ENCODE measurements at regions not wholly inside any gene's neighbourhood (a gene's known extent, or its start where the extent isn't known, plus 50 kb on each side); places are given as distances from the start of the nearest gene placed in this dataset.

DNA sequence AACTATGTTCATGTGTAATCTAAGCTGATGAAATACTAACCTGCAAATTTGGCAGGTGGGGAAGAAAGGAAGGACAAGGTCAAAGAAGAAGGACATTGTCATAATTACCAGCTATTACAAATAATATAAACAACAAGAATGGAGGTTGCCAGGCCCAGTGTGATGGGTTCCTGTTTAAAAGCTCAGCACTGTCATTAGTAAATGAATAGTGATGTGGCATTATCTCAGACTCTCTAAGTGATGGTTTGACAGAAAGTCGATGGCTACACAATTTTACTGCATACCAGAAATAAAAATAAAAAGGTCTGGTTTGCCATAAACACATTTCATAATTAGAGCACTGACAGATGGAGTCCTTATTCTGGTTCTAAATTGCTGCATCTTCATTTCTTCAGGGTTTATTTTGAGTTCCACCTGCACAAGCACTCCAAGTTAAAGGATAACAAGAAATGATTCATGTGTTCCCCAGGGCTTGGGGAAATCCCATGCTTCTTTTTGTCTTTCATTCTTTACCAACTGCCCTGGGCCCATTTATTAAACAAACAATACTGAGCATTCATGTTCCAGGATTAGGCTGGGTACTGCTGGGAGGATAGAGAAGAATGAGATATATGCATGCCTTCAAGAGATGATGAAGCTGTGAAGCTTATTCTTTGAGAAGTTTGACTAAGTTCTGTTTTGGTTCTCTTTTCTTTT, 367.8 kb upstream of the RASGEF1B start:
- 72% methylated on average over 1 of the region's 1 CpG for WGBS
- Histone ChIP-seq H3K27ac (ENCODE audit: low read length) (no peak overlapping the region), H3K4me1 (ENCODE audit: control insufficient read depth, insufficient read depth, low read length) (no peaks in the 10 kb centered on the region), H3K9me3 (ENCODE audit: control insufficient read depth, low read length) (no peaks in the 10 kb centered on the region), H3K27me3 (ENCODE audit: control insufficient read depth, insufficient read depth) (no peaks in the 10 kb centered on the region), H3K4me3 (ENCODE audit: low read length) (no peak overlapping the region)
- intact Hi-C loops (cut with DNase I) = loop anchor here in 2 of 4 donors (5.0 to 10.0 kb wide), 2 partner anchors 372 to 435 kb away; no protein-coding TSS in a partner anchor
- no peak for DNase-seq
- no peak for ATAC-seq

DNA sequence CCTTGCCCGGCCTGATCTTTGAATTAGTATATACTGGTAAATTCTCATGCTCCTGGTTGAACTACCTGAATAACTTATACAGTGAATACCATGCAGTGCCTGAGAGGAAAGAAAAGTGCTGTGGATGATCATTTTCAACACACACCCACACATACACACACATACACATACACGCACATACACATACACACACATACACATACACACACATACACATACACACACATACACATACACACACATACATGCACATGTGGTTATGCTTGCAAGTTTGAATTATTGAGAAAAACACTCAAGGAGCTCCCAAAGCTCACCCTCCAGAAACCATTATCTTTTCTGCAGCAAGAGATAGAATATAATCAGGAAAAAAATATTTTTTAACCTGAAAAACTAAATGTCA, 366.9 kb upstream of the RASGEF1B start:
- H3K9me3 ChIP-seq (ENCODE audit: control insufficient read depth, low read length) = no peaks in the 10 kb centered on the region
- ATAC-seq (no peak), DNase-seq (no peak)
- H3K4me1 ChIP-seq (ENCODE audit: control insufficient read depth, insufficient read depth, low read length) = no peaks in the 10 kb centered on the region
- H3K27me3 ChIP-seq (ENCODE audit: control insufficient read depth, insufficient read depth) = no peaks in the 10 kb centered on the region
- intact Hi-C loops (cut with DNase I) = no loop called here
- 87% methylated on average over 2 of the region's 2 CpGs for WGBS
- H3K27ac ChIP-seq (ENCODE audit: low read length) = no peak overlapping the region
- H3K4me3 ChIP-seq (ENCODE audit: low read length) = no peak overlapping the region

DNA sequence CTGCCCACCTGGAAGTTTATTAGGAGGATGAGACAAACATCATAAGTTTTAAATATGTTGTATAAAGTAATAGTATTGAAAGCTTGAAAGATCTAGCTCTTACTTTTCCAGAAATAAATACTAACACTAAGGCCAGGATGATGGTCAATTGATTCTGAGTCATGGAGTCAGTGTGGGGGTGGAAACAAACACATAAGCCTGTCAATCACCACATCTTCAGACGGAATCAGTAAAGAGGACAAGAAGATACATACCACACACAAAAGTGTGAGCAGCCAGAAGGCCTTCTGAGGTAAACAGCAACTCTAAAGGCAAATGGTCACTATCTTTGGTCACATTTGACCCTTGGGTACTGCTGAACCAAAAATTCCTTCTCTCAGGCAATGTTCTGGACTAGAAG, 365.0 kb upstream of the RASGEF1B start:
- no peak overlapping the region for H3K27ac ChIP-seq (ENCODE audit: low read length)
- intact Hi-C loops (cut with DNase I) = no loop called here
- ATAC-seq (no peak), DNase-seq (no peak)
- no peaks in the 10 kb centered on the region for H3K9me3 ChIP-seq (ENCODE audit: control insufficient read depth, low read length)
- no peaks in the 10 kb centered on the region for H3K27me3 ChIP-seq (ENCODE audit: control insufficient read depth, insufficient read depth)
- WGBS = 44% methylated on average over 1 of the region's 1 CpG
- H3K4me1 ChIP-seq (ENCODE audit: control insufficient read depth, insufficient read depth, low read length) = no peaks in the 10 kb centered on the region
- no peak overlapping the region for H3K4me3 ChIP-seq (ENCODE audit: low read length)

DNA sequence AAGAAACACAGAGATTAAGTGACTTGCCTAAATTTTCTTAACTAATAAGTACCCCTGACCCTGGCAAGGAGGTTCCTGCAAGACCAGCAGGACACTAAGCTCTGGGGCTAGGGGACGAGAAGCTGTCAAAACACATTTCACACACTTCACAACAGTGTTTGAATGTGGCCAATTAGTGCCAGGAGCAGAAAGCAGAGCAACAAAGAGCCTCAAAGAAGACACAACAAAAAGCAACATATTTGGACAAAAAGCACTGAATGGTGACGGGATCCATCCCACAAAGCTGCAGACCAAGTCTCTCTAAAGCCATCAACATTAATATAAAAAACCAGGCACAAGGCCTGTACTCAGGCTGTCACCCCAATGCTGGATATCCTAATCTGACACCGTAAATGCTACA, 361.9 kb upstream of the RASGEF1B start:
- DNase-seq = no peak
- Histone ChIP-seq H3K27ac (ENCODE audit: low read length) (no peak overlapping the region), H3K9me3 (ENCODE audit: control insufficient read depth, low read length) (no peaks in the 10 kb centered on the region), H3K4me3 (ENCODE audit: low read length) (no peak overlapping the region), H3K4me1 (ENCODE audit: control insufficient read depth, insufficient read depth, low read length) (no peaks in the 10 kb centered on the region), H3K27me3 (ENCODE audit: control insufficient read depth, insufficient read depth) (no peaks in the 10 kb centered on the region)
- intact Hi-C loops (cut with DNase I) = no loop called here
- 88% methylated on average over 3 of the region's 3 CpGs for WGBS
- ATAC-seq = no peak

DNA sequence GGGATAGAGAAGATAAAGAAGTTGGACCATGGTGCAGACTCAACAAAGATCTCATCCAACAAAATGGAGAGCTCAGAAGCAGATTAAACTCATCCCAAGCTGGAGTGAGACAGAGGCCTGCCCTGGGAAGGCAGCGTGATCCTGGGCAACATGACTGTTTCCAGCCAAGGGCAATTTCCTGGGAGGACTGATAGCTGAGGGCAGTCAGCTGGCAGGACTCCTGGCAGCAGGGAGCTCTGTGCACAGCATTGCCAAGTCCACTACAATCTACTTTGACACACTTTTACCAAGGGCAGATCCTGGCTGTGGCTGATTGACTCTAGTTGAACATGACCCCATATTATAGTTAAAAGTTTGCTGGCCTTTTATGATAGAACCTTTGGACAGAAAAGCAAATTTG, 357.3 kb upstream of the RASGEF1B start:
- intact Hi-C loops (cut with DNase I) = no loop called here
- H3K4me1 ChIP-seq (ENCODE audit: control insufficient read depth, insufficient read depth, low read length) = no peaks in the 10 kb centered on the region
- 57% methylated on average over 1 of the region's 1 CpG for WGBS
- peak; percentile 46 to 74 (median 69) for DNase-seq
- no peaks in the 10 kb centered on the region for H3K9me3 ChIP-seq (ENCODE audit: control insufficient read depth, low read length)
- H3K27ac ChIP-seq (ENCODE audit: low read length) = no peak overlapping the region
- peak; percentile 92 to 97 for ATAC-seq
- no peaks in the 10 kb centered on the region for H3K27me3 ChIP-seq (ENCODE audit: control insufficient read depth, insufficient read depth)
- no peak overlapping the region for H3K4me3 ChIP-seq (ENCODE audit: low read length)

DNA sequence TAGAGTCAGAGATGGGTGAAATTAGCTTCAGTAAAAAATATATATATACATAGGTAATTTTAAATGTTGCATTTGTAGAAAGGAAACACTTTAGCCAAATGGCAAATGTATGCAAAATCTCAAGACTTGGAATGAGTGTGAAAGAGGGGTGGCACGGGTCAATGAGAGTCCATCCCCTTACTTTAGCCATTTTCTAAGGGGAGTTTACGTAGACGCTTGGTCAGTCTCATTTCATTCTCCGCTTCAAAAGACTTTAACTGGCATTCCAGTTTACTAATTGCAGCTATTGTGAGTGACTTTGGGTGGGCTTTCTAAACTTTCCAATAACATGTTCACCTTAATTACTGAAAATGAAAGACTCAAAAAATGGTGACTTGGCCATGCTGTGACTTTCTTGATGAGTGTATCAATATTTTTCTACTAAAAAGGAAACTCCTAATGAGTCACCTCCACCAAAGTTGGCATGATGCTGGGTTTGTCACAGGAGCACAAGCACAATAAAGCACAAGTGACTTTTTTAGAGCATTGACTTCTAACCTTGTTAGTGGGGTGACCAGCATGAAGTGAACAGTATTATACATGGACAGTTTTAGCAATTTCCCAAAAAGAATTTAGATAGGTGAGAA, 356.0 kb upstream of the RASGEF1B start:
- ATAC-seq = no peak
- intact Hi-C loops (cut with DNase I) = no loop called here
- Histone ChIP-seq H3K27ac (ENCODE audit: low read length) (no peak overlapping the region), H3K4me1 (ENCODE audit: control insufficient read depth, insufficient read depth, low read length) (no peaks in the 10 kb centered on the region), H3K27me3 (ENCODE audit: control insufficient read depth, insufficient read depth) (no peaks in the 10 kb centered on the region), H3K9me3 (ENCODE audit: control insufficient read depth, low read length) (no peaks in the 10 kb centered on the region), H3K4me3 (ENCODE audit: low read length) (no peak overlapping the region)
- DNase-seq = no peak
- WGBS = 90% methylated on average over 4 of the region's 4 CpGs

DNA sequence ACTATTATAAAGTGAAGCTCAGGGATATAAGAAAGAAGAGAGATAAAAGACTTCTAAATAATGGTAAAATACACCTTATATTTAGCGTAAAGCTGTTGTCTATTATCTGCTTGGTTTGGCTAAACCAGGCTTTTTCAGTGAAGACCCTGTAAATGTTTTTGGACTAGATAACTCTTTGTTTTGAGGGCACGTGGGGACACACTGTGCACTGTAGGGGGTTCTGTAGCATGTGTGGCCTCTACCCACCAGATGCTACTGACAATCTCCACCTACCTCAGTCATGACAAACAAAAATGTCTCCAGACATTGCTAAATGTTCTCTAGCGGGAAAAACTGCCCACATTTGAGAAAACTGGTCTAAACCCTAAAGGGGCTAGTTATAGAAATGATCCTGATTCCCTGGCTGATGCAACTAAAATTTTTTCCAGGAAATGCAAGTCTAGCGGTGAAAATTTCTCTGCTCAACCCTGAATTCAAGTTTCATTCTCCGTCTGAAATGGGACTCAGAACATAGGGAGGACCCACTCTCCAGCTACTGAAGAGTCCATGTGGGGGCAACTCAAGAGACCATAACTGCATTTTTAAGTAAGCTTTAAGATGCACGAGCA, 355.2 kb upstream of the RASGEF1B start:
- intact Hi-C loops (cut with DNase I) = no loop called here
- DNase-seq (no peak), ATAC-seq (no peak)
- 75% methylated on average over 6 of the region's 6 CpGs for WGBS
- Histone ChIP-seq H3K4me3 (ENCODE audit: low read length) (no peak overlapping the region), H3K9me3 (ENCODE audit: control insufficient read depth, low read length) (no peaks in the 10 kb centered on the region), H3K4me1 (ENCODE audit: control insufficient read depth, insufficient read depth, low read length) (no peaks in the 10 kb centered on the region), H3K27me3 (ENCODE audit: control insufficient read depth, insufficient read depth) (no peaks in the 10 kb centered on the region), H3K27ac (ENCODE audit: low read length) (no peak overlapping the region)

DNA sequence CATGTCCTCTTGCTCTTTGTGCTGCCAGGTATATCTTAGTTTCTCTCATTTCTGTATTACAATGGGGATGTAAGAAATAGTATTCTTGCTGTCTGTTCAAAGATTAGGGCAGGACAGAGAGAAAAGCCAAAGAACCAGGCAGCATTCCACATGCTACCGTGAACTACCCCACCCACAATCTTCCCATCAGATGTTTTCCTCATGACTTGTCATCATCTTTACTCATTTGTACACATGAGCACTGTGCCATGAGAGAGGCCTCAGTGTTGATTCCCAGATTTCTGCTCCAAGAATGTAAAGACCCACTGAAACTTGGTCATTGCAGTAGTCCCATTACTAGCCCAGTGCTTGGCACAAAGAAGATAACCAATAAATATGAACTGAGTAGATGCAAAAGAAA, 354.6 kb upstream of the RASGEF1B start:
- H3K27ac ChIP-seq (ENCODE audit: low read length) = no peak overlapping the region
- 63% methylated on average over 1 of the region's 1 CpG for WGBS
- no peaks in the 10 kb centered on the region for H3K9me3 ChIP-seq (ENCODE audit: control insufficient read depth, low read length)
- H3K27me3 ChIP-seq (ENCODE audit: control insufficient read depth, insufficient read depth) = no peaks in the 10 kb centered on the region
- intact Hi-C loops (cut with DNase I) = no loop called here
- no peak for ATAC-seq
- H3K4me1 ChIP-seq (ENCODE audit: control insufficient read depth, insufficient read depth, low read length) = no peaks in the 10 kb centered on the region
- no peak for DNase-seq
- no peak overlapping the region for H3K4me3 ChIP-seq (ENCODE audit: low read length)

DNA sequence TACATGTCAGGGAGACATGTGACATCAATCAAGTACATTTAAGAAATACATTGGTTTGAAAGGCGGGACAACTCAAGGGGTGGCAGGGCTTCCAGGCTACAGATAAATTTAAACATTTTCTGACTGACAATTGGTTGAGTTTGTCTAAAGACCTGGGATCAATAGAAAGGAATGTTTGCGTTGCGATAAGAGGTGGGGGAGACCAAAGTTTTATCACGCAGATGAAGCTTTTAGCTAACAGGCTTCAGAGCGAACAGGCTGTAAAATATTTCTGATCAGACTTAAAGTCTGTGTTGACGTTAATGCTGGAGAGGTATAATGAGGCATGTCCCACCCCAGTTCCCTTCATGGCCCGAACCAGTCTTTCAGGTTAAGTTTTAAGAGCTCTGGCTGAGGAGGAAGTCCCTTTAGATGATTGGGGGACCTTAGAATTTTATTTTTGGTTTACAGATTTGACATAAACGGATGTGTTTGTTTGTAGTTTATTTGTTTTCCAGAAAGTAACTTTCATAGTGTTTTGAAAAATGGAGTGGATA, 346.7 kb upstream of the RASGEF1B start:
- Histone ChIP-seq H3K27ac (ENCODE audit: low read length) (no peak overlapping the region), H3K27me3 (ENCODE audit: control insufficient read depth, insufficient read depth) (no peaks in the 10 kb centered on the region), H3K9me3 (ENCODE audit: control insufficient read depth, low read length) (no peaks in the 10 kb centered on the region), H3K4me1 (ENCODE audit: control insufficient read depth, insufficient read depth, low read length) (peaks cover 5% of the 10 kb centered on the region), H3K4me3 (ENCODE audit: low read length) (no peak overlapping the region)
- ATAC-seq (no peak), DNase-seq (no peak)
- intact Hi-C loops (cut with DNase I) = no loop called here
- WGBS = 72% methylated on average over 8 of the region's 8 CpGs

DNA sequence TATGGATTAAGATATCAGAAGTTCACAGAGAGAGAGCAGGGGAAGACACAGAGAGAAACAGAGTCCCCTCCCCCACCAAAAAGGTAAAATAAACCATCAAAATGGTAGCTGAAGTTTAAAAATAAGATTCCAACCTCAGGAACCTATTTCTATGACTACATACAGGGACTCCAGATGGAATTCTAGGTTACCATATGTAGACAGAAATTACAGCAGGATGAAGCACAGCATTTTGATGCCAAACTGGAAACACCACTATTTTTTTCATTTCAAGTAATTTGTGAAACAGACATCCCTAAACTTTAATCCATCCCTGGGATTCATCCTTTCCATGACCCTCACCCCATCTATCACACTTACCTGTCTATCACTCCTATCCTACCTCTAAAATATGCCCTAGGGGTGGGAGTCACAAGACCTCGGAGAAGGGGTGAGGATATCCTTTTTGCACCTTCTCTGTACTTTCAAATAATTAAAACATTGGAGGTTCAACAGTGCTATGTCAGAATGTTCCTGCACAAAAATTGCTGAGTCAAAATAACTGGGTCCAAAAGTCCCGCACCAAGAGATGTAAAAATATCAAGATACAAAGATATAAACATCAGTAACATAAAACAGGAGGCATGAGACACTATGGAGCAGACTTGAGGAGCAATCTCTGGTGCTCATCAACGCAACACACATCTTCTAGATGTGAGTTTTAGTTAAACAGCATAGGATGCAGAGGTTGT, 344.5 kb upstream of the RASGEF1B start:
- H3K4me3 ChIP-seq (ENCODE audit: low read length) = no peak overlapping the region
- DNase-seq = no peak
- H3K4me1 ChIP-seq (ENCODE audit: control insufficient read depth, insufficient read depth, low read length) = peaks cover 5% of the 10 kb centered on the region
- H3K9me3 ChIP-seq (ENCODE audit: control insufficient read depth, low read length) = no peaks in the 10 kb centered on the region
- intact Hi-C loops (cut with DNase I) = no loop called here
- no peaks in the 10 kb centered on the region for H3K27me3 ChIP-seq (ENCODE audit: control insufficient read depth, insufficient read depth)
- WGBS = 88% methylated on average over 3 of the region's 3 CpGs
- H3K27ac ChIP-seq (ENCODE audit: low read length) = no peak overlapping the region
- no peak for ATAC-seq
